ENCODE measurements at regions not wholly inside any gene's neighbourhood (a gene's known extent, or its start where the extent isn't known, plus 50 kb on each side); places are given as distances from the start of the nearest gene placed in this dataset.
"Not testable (repeated sequence)": the region's sequence is repeated elsewhere in the genome, so short reads cannot be mapped to it uniquely, and the experiment has no call there.

DNA sequence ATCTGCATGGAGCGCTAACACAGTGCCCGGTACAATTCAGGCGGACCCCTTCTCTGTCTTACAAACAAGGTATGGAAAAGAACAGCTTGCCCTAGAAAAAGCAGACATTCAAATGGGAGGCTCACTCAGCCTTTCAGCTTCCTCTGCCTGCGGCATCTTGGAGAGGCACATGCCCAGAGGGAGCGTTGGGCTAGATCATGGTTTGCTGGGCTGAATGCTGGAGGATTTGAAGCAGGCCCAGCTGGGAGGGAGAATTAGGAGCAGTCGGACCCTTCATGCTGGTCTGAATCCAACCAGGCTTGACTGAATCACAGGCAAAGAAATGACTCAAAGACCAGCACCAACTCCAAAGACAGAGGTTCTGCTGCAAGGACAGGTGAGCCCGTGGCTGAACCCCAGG lies 286.7 kb upstream of the FRG1 start:
- H3K4me3 ChIP-seq (ENCODE audit: low read depth, low read length); H3K9ac ChIP-seq (ENCODE audit: low read depth, low read length); H3K4me1 ChIP-seq (ENCODE audit: control insufficient read depth, insufficient read depth, low read length); H3K27me3 ChIP-seq (ENCODE audit: control insufficient read depth, insufficient read depth, low read length); H3K9me3 ChIP-seq (ENCODE audit: control insufficient read depth, insufficient read depth, low read length); H3K36me3 ChIP-seq (ENCODE audit: control insufficient read depth, insufficient read depth, low read length): not testable (repeated sequence)

DNA sequence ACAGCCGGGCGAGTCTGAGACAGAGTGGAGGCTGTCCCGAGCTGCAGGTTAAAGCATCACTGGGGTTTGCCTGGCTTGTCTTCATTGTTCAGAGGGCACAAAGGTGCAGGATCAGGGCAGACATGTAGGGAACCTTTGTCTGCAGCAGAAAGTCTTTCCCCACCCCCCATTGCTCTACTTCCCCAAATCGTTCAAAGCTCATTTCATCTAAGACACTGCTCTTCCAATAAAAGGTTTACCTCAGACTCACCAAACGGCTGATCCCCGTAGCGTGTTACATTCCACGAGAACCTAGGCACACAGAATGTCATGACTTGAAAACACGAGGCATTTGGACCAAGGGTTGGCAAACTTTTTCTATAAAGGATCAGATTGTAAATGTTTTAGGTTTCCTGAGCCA lies 286.3 kb upstream of the FRG1 start:
- H3K9ac ChIP-seq (ENCODE audit: low read depth, low read length); H3K27me3 ChIP-seq (ENCODE audit: control insufficient read depth, insufficient read depth, low read length); H3K36me3 ChIP-seq (ENCODE audit: control insufficient read depth, insufficient read depth, low read length); H3K9me3 ChIP-seq (ENCODE audit: control insufficient read depth, insufficient read depth, low read length); H3K4me3 ChIP-seq (ENCODE audit: low read depth, low read length); H3K4me1 ChIP-seq (ENCODE audit: control insufficient read depth, insufficient read depth, low read length): not testable (repeated sequence)

DNA sequence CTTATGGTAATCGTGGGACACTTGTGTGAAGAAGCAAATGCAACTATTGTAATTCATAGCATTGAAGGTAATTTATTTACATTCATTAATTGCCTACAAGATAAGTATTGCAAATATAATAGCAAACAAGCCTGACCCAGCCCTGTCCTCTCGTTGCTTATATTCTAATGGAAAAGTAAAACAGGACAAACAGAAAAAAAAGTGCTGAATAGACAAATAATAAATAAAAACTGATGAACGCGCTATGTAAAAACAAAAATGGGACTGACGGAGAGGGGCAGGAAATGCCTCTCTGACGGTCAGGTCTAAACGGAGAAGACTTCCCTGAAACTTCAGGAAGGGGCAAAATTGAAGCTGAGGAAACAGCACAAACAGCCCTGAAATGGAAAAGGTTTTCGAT lies 284.9 kb upstream of the FRG1 start:
- H3K27me3 ChIP-seq (ENCODE audit: control insufficient read depth, insufficient read depth, low read length); H3K4me3 ChIP-seq (ENCODE audit: low read depth, low read length); H3K4me1 ChIP-seq (ENCODE audit: control insufficient read depth, insufficient read depth, low read length); H3K9ac ChIP-seq (ENCODE audit: low read depth, low read length); H3K36me3 ChIP-seq (ENCODE audit: control insufficient read depth, insufficient read depth, low read length); H3K9me3 ChIP-seq (ENCODE audit: control insufficient read depth, insufficient read depth, low read length): not testable (repeated sequence)

DNA sequence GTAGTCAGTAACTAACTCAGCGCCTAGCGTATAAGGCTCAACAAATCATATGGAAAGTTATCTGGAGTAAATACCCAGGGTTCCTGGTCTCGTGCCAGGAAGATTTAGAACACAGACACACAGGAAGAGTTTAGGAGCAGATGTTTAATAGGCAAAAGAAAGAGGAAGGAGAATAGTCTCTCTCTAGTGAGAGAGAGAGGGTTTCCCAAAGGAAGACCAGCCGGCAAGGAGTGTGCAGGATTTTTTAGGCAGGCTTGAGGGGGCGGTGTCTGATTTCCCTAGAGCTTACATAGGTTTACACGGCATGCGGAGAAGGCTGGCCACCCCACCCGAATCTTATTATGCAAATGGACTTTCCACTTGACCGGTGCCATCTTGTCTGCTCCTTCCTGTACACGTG lies 284.0 kb upstream of the FRG1 start:
- H3K27me3 ChIP-seq (ENCODE audit: control insufficient read depth, insufficient read depth, low read length): no peaks in the 10 kb centered on the region
- no peaks in the 10 kb centered on the region for H3K36me3 ChIP-seq (ENCODE audit: control insufficient read depth, insufficient read depth, low read length)
- no peak overlapping the region for H3K4me3 ChIP-seq (ENCODE audit: low read depth, low read length)
- no peaks in the 10 kb centered on the region for H3K9me3 ChIP-seq (ENCODE audit: control insufficient read depth, insufficient read depth, low read length)
- no peaks in the 10 kb centered on the region for H3K4me1 ChIP-seq (ENCODE audit: control insufficient read depth, insufficient read depth, low read length)
- H3K9ac ChIP-seq (ENCODE audit: low read depth, low read length): no peak overlapping the region

DNA sequence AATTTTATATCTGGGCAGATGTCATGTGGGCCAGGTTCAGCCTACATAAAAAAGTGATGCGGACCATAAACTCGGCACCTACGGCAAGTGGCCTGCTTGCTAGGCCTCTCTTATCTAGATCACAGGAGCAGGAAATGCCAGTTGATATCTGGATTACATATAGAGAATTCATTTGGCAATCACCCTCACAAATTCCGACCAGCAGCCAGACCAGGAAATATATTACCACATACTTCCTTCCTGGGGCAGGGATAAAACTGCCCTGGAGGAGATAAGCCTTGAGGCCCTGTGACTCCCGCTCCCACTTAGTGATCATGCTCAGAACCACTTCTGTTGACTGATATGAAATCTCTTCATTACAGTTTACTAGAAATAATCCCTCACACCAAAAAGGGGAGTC lies 282.4 kb upstream of the FRG1 start:
- not testable (repeated sequence) for H3K9me3 ChIP-seq (ENCODE audit: control insufficient read depth, insufficient read depth, low read length); H3K9ac ChIP-seq (ENCODE audit: low read depth, low read length)

DNA sequence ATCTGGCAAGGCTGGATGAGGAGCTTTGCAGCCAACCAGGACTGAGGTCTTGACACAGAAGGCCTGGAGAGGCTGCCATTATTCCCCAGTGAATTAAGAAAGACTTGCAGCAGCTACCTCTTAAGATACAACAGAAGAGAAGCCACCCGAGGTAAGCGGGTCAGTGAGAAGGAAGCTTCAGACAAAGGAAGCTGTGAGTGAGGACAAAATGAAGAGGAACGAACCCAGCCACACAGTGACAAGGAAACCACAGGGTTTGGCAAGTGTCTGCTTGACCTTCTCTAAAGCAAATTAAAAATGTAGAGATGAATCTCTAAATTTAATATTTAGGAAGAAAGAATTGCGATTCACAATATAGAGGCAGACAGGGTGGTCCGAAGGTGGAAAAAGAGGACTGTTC lies 281.8 kb upstream of the FRG1 start:
- not testable (repeated sequence) for H3K9me3 ChIP-seq (ENCODE audit: control insufficient read depth, insufficient read depth, low read length); H3K4me1 ChIP-seq (ENCODE audit: control insufficient read depth, insufficient read depth, low read length); H3K36me3 ChIP-seq (ENCODE audit: control insufficient read depth, insufficient read depth, low read length); H3K9ac ChIP-seq (ENCODE audit: low read depth, low read length); H3K27me3 ChIP-seq (ENCODE audit: control insufficient read depth, insufficient read depth, low read length); H3K4me3 ChIP-seq (ENCODE audit: low read depth, low read length)

More for the DNA sequence above, 282.4 kb upstream of the FRG1 start:
- H3K4me3 ChIP-seq (ENCODE audit: low read depth, low read length); H3K27me3 ChIP-seq (ENCODE audit: control insufficient read depth, insufficient read depth, low read length); H3K4me1 ChIP-seq (ENCODE audit: control insufficient read depth, insufficient read depth, low read length); H3K36me3 ChIP-seq (ENCODE audit: control insufficient read depth, insufficient read depth, low read length): not testable (repeated sequence)

DNA sequence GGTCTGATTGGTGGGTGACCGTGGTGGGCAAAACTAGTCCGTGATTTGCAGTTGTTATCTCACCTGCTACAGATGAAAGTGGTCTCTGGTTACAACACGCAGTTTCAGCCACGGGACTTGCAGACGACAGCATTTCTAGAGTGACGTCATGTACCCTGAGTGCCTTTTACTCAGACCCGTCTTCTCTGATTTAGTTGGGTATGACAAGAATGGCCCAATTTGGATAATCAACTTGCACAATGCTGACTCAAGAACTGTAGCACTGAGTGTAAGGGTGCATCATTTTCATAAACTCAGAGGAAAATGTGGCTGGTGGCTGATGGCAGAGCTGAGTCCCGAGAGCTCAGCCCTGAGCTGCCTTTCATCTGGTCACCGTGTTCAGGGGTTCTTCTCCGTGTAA lies 281.4 kb upstream of the FRG1 start:
- Histone ChIP-seq H3K9ac (ENCODE audit: low read depth, low read length) (no peak overlapping the region), H3K9me3 (ENCODE audit: control insufficient read depth, insufficient read depth, low read length) (no peaks in the 10 kb centered on the region), H3K4me1 (ENCODE audit: control insufficient read depth, insufficient read depth, low read length) (no peaks in the 10 kb centered on the region), H3K27me3 (ENCODE audit: control insufficient read depth, insufficient read depth, low read length) (no peaks in the 10 kb centered on the region), H3K4me3 (ENCODE audit: low read depth, low read length) (no peak overlapping the region), H3K36me3 (ENCODE audit: control insufficient read depth, insufficient read depth, low read length) (no peaks in the 10 kb centered on the region)

DNA sequence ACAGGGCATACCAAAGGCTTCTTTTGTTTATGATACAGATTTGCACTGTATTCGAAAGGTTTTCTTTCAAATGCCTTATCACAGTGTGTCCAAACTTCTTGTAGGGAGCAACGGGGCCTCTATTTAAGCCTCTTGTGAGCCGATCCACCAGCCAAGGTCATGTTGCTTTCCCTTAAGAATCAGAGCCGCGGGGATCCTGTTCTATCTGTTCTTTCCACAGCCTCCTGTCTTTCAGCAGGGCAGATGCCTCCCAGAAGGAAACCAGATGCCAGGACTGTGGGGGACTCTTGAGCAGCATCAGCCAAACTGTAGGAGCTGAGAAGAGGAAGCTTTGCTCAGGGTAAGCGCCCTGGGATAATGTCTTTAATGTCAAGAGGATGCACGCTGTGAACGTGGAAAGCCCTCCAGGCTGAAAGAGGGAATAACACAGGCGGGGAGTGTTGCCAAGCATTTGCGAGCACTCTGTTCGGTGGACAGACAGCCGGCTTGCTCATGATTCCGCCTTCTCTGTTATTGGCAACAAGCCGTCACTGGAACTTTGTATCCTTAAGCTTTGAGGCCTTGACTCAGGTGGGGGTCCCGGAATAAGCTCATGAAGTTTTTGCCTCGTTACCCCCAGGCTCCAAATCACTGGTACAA lies 279.8 kb upstream of the FRG1 start:
- Histone ChIP-seq H3K36me3 (ENCODE audit: control insufficient read depth, insufficient read depth, low read length) (peaks cover 2% of the 10 kb centered on the region), H3K9me3 (ENCODE audit: control insufficient read depth, insufficient read depth, low read length) (no peaks in the 10 kb centered on the region), H3K9ac (ENCODE audit: low read depth, low read length) (no peak overlapping the region), H3K27me3 (ENCODE audit: control insufficient read depth, insufficient read depth, low read length) (no peaks in the 10 kb centered on the region), H3K4me1 (ENCODE audit: control insufficient read depth, insufficient read depth, low read length) (no peaks in the 10 kb centered on the region), H3K4me3 (ENCODE audit: low read depth, low read length) (no peak overlapping the region)

DNA sequence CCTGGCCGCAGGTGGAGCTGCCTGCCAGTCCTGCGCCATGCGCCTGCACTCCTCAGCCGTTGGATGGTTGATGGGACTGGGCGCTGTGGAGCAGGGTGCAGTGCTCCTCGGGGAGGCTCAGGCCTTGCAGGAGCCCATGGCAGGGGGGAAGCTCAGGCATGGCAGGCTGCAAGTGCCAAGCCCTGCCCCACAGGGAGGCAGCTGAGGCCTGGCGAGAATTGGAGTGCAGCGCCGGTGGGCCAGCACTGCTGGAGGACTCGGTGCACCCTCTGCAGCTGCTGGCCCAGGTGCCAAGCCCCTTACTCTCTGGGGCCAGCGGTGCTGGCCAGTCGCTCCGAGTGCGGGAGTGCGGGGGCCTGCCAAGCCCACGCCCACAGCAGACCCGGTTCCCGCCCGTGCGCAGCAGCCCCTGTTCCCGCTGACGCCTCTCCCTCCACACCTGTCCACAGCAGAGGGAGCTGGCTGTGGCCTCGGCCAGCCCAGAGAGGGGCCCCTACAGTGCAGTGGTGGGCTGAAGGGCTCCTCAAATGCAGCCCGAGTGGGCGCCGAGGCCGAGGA lies 275.9 kb upstream of the FRG1 start:
- no peak overlapping the region for H3K4me3 ChIP-seq (ENCODE audit: low read depth, low read length)
- no peak overlapping the region for H3K9ac ChIP-seq (ENCODE audit: low read depth, low read length)
- H3K36me3 ChIP-seq (ENCODE audit: control insufficient read depth, insufficient read depth, low read length): peaks cover 2% of the 10 kb centered on the region
- no peaks in the 10 kb centered on the region for H3K27me3 ChIP-seq (ENCODE audit: control insufficient read depth, insufficient read depth, low read length)
- H3K9me3 ChIP-seq (ENCODE audit: control insufficient read depth, insufficient read depth, low read length): no peaks in the 10 kb centered on the region
- no peaks in the 10 kb centered on the region for H3K4me1 ChIP-seq (ENCODE audit: control insufficient read depth, insufficient read depth, low read length)

DNA sequence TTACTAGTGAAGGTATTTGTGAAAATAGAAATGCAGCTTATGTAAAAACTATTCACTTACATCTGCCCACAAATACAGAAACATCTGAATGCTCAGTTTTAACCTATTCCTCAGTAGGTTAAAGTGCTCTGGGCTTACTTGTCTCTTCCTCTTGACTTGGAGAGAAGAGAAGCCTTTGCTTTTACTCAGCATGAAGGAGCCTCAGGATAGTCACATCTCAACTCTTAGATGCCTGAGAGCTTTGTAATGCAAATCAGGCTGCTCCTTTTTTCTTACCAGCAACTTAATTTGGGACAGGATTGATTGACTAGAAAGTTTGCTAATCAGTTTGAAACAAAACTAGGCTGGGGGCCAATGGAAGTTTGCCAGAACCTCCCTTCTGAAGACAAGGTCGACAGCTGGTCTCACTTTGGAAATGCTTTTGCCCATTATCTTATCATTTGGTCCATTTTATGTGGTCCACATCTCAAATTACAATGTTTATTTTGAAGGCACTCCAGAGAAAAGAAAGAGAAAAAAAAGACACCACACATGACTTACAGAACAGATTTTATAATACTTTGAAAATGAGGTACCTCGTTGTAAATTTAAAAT lies 274.9 kb upstream of the FRG1 start:
- H3K36me3 ChIP-seq (ENCODE audit: control insufficient read depth, insufficient read depth, low read length); H3K9me3 ChIP-seq (ENCODE audit: control insufficient read depth, insufficient read depth, low read length); H3K4me3 ChIP-seq (ENCODE audit: low read depth, low read length); H3K27me3 ChIP-seq (ENCODE audit: control insufficient read depth, insufficient read depth, low read length); H3K9ac ChIP-seq (ENCODE audit: low read depth, low read length); H3K4me1 ChIP-seq (ENCODE audit: control insufficient read depth, insufficient read depth, low read length): not testable (repeated sequence)

DNA sequence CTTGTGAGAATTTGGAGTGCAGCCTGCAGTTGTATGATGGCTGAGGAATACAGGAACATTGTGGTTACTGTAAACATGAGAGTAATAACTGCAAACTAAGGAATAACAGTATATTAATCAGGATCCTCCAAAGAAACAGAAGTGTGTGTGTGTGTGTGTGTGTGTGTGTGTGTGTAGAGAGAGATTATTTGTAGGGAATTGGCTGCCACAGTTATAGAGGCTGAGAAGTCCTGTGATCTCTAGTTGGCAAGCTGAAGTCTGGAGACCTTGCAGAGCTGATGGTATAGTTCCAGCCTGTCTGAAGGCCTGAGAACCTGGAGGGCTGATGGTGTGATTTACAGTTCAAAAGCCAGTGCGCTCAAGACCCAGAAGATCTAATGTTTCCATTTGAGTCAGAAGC lies 273.3 kb upstream of the FRG1 start:
- not testable (repeated sequence) for H3K36me3 ChIP-seq (ENCODE audit: control insufficient read depth, insufficient read depth, low read length); H3K9ac ChIP-seq (ENCODE audit: low read depth, low read length); H3K27me3 ChIP-seq (ENCODE audit: control insufficient read depth, insufficient read depth, low read length); H3K9me3 ChIP-seq (ENCODE audit: control insufficient read depth, insufficient read depth, low read length); H3K4me1 ChIP-seq (ENCODE audit: control insufficient read depth, insufficient read depth, low read length); H3K4me3 ChIP-seq (ENCODE audit: low read depth, low read length)

DNA sequence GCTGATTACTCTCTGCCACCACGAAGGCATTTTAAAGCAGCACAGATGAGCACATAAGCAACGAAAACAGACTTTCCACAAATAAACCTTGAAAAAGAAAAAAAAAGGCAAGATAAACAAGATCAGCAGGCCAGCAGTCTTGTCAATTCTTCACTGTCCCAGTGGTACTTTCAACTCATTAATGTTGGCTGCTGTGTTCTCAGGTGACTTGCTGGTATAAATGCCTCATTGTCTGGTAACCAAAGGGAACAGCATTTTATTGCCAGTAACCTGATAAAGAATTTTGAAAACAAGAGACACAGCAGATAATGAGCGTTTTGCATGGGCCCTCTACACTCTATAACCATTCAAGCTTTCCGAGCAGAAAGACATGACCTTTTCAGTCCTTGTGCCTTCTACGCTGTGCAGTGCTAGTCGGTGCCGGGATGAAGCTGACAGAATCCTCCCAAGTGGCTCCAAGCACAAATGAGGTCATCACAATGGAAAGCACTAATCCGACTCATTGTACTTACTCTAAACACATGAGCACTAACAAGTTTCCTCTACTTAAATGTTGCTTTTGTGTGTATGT lies 242.9 kb upstream of the FRG1 start:
- H3K27me3 ChIP-seq (ENCODE audit: control insufficient read depth, insufficient read depth, low read length); H3K9me3 ChIP-seq (ENCODE audit: control insufficient read depth, insufficient read depth, low read length); H3K4me1 ChIP-seq (ENCODE audit: control insufficient read depth, insufficient read depth, low read length); H3K4me3 ChIP-seq (ENCODE audit: low read depth, low read length); H3K9ac ChIP-seq (ENCODE audit: low read depth, low read length); H3K36me3 ChIP-seq (ENCODE audit: control insufficient read depth, insufficient read depth, low read length): not testable (repeated sequence)

Data from iPS-15b (cell line).